ENCODE measurements at regions not wholly inside any gene's neighbourhood (a gene's known extent, or its start where the extent isn't known, plus 50 kb on each side); places are given as distances from the start of the nearest gene placed in this dataset.
"Not testable (repeated sequence)": the region's sequence is repeated elsewhere in the genome, so short reads cannot be mapped to it uniquely, and the experiment has no call there.

DNA sequence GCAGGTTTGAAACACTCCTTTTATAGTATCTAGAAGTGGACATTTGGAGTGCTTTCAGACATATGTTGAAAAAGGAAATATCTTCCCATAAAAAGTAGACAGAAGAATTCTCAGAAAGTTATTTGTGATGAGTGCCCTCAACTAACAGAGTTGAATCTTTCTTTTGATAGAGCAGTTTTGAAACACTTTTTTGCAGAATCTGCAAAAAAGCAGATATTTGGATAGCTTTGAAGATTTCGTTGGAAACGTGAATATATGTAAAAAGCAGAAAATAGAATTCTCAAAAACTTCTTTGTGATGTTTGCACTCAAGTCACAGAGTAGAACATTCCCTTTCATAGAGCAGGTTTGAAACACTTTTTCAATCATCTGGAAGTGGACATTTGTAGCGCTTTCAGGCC, 676.4 kb upstream of the ZNF337 start:
- DNase-seq (ENCODE audit: low spot score); in situ Hi-C loops (cut with HindIII; ENCODE audit: low sequenced_read_pairs): not testable (repeated sequence)

DNA sequence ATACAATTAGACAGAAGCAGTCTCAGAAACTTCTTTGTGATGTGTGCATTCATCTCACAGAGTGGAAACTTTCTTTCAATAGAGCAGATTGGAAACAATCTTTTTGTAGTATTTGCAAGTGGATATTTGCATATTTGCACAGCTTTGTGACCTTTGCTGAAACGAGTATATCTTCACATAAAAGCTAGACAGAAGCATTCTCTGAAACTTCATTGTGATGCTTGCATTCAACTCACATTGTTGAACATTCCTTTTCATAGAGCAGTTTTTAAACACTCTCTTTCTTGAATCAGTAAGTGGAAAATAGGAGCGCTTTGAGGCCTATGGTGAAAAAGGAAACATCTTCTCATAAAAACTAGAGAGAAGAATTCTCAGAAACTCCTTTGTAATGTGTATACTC, 657.9 kb upstream of the ZNF337 start:
- in situ Hi-C loops (cut with HindIII; ENCODE audit: low sequenced_read_pairs), result no loop called here
- no peak for DNase-seq (ENCODE audit: low spot score)

DNA sequence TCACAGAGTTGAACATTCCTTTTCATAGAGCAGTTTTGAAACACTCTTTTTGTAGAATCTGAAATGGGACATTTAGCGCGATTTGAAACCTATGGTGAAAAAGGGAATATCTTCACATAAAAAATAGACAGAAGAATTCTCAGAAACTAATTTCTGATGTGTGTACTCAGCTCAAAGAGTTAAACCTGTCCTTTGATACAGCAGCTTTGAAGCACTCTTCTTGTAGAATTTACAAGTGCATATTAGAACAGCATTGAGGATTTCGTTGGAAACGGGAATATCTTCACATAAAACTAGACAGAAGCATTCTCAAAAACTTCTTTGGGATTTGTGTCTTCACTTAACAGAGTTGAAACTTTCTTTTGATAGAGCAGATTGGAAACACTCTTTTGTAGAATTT, 650.7 kb upstream of the ZNF337 start:
- DNase-seq (ENCODE audit: low spot score), result no peak
- in situ Hi-C loops (cut with HindIII; ENCODE audit: low sequenced_read_pairs), result no loop called here

DNA sequence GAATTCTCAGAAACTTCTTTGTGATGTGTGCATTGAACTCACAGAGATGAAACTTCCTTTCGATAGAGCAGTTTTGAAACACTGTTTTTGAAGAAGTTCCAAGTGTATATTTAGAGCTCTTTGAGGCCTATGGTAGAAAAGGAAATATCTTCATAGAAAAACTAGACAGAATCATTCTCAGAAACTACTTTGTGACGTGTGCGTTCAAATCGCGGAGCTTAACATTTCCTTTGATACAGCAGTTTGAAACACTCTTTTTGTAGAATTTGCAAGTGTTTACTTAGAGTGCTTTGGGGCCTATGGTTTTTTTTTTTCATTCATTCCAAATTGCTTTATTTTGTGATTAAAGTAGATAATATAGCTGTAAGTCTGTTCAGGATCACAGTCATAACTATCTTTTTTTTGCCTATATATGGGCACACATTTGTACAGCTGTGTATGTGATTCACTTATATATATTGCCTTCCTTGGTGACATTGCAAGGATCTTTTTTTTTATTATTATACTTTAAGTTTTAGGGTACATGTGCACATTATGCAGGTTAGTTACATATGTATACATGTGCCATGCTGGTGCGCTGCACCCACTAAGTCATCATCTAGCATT, 643.9 kb upstream of the ZNF337 start:
- DNase-seq (ENCODE audit: low spot score); in situ Hi-C loops (cut with HindIII; ENCODE audit: low sequenced_read_pairs): not testable (repeated sequence)

DNA sequence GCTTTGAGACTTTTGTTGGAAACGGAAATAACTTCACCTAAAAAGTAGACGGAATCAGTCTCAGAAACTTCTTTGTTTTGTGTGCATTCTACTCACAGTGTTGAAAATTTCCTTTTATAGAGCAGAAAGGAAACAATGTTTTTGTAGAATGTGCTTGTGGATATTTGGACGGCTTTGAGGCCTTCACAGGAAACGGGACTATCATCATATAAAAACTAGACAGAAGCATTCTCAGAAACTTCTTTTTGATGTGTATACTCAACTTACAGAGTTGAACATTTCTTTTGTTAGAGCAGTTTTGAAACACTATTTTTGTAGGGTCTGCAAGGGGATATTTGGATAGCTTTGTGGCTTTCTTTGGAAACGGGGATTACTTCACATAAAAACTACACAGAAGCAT, 627.5 kb upstream of the ZNF337 start:
- in situ Hi-C loops (cut with HindIII; ENCODE audit: low sequenced_read_pairs), result no loop called here
- no peak for DNase-seq (ENCODE audit: low spot score)

DNA sequence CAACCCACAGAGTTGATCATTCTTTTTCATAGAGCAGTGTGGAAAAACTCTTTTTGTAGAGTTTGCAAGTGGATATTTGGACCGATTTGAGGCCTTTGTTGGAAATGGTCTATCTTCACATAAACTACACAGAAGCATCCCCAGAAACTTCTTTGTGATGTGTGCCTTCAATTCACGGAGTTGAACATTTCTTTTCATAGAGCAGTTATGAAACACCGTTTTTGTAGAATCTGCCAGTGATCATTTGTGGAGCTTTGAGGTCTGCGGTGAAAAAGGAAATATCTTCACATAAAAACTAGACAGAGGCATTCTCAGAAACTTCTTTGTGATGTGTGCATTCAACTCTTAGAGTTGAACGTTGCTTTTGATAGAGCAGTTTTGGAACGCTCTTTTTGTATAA, 618.4 kb upstream of the ZNF337 start:
- no peak for DNase-seq (ENCODE audit: low spot score)
- in situ Hi-C loops (cut with HindIII; ENCODE audit: low sequenced_read_pairs), result no loop called here

DNA sequence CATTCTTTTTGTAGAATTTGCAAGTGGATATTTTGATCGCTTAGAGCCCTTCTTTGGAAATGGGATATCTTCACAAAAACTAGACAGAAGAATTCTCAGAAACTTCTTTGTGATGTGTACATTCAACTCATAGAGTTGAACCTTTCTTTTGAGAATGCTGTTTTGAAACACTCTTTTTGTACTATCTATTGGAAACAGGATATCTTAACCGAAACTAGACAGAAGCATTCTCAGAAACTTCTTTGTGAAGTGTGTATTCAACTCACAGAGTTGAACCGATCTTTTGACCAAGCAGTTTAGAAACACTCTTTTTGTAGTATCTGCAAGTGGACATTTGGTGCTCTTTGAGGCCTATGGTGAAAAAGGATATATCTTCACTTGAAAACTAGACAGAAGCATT, 613.1 kb upstream of the ZNF337 start:
- in situ Hi-C loops (cut with HindIII; ENCODE audit: low sequenced_read_pairs); DNase-seq (ENCODE audit: low spot score): not testable (repeated sequence)

DNA sequence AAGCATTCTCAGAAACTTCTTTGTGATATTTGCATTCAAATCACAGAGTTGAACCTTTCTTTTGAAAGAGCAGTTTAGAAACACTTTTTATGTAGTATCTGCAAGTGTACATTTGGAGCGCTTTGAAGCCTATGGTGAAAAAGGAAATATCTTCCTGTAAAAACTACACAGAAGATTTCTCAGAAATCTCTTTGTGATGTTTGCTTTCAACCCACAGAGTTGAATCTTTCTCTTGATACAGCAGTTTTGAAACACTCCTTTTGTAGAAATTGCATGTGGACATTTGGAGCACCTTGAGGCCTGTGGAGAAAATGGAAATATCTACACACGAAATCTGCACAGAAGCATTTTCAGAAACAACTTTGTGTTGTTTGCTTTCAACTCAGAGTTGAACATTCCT, 612.3 kb upstream of the ZNF337 start:
- in situ Hi-C loops (cut with HindIII; ENCODE audit: low sequenced_read_pairs), result no loop called here
- DNase-seq (ENCODE audit: low spot score), result no peak

DNA sequence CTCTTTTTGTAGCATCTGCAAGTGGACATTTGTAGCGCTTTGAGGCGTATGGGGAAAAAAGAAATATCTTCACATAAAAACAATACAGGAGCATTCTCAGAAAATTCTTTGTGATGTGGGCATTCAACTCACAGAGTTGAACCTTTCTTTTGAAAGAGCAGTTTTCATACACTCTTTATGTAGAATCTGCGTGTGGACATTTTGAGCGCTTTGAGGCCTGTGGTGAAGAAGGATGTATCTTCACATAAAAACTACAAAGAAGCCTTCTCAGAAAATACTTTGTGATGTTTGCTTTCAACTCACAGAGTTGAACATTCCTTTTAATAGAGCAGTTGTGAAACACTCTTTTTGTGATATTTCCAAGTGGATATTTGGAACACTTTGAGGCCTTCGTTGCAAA, 598.4 kb upstream of the ZNF337 start:
- DNase-seq (ENCODE audit: low spot score), result no peak
- in situ Hi-C loops (cut with HindIII; ENCODE audit: low sequenced_read_pairs), result no loop called here

DNA sequence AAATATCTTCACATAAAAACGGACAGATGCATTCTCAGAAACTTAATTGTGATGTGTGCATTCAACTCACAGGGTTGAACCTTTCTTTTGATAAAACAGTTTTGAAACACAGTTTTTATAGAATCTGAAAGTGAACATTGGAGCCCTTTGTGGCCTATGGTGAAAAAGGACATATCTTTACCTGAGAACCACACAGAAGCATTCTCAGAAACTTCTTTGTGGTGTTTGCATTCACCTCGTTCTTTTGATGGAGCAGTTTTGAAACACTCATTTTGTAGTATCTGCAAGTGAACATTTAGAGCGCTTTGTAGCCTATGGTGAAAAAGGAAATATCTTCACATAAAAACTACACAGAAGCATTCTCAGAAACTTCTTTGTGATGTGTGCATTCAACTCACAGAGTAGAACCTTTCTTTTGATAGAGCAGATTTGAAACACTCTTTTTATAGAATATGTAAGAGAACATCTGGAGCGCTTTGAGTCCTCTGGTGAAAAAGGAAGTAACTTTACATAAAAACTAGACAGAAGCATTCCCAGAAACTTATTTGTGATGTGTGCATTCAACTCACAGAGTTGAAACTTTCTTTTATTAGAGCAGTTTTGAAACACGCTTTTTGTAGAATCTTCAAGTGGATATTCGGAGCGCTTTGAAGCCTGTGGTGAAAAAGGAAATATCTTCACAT, 591.9 kb upstream of the ZNF337 start:
- DNase-seq (ENCODE audit: low spot score); in situ Hi-C loops (cut with HindIII; ENCODE audit: low sequenced_read_pairs): not testable (repeated sequence)

DNA sequence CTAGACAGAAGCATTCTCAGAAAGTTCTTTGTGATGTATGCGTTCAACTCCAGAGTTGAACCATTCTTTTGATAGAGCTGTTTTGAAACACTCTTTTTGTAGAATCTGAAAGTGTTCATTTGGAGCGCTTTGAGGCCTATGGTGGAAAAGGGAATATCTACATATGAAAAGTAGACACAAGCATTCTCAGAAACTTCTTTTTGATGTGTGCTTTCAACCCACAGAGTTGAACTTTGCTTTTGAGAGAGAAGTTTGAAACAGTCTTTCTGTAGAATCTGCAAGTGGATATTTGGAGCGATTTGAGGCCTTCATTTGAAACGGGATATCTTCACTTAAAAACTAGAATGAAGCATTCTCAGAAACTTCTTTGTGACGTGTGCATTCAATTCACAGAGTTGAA, 582.6 kb upstream of the ZNF337 start:
- in situ Hi-C loops (cut with HindIII; ENCODE audit: low sequenced_read_pairs), result no loop called here
- no peak for DNase-seq (ENCODE audit: low spot score)

DNA sequence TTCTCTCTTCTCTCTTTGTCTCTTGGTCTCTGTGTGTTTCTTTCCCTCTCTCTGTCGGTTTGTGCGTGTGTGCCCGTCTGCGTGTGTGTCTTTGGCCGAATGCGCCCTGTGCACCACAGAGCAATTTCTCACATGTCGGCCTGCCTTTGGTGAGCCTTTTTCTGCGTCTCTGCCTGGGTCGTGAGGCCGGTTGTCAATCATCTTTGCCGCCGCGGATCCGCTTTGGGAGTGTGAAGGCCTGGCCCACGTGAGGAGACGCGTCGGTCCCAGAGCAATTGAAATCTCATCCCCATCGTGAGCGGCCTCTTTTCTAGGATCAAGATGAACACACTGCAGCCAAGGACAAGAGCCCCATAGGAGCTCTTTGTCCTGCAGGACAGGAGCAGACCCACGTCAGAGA, 580.7 kb upstream of the ZNF337 start:
- in situ Hi-C loops (cut with HindIII; ENCODE audit: low sequenced_read_pairs), result no loop called here
- DNase-seq (ENCODE audit: low spot score), result no peak

DNA sequence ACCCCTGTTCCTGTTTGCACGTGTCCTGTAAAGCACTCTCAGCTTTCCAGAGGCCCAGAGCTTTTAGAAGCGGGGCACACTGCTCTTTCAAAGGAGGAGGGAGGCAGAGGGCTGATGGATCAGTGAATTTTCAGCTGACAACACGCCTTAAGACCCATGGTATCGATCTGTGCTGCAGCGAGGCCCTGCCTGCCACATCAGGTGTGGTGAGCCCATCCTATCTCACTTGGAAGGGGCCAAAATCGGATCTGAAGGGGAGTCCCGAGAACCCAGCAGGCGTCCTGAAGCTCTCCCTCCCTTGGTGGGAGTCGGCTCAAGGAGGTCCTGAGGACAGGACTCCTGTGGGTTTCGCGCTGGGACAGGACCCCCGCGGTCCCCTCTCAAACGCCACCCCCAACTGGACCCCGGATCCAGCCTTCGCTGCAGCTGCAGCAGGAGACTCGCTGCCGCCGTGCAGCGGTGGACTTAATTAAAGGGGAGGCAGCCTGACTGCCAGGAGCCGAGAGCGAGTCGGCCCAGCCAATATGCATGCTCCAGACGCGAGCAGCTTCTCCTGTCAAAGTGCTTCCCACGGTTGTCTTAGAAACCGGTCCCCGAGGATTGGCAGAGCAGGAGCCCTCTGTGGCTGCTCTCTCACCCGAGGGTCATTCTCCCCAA, 580.0 kb upstream of the ZNF337 start:
- DNase-seq (ENCODE audit: low spot score), result peak; percentile 3
- in situ Hi-C loops (cut with HindIII; ENCODE audit: low sequenced_read_pairs), result no loop called here

DNA sequence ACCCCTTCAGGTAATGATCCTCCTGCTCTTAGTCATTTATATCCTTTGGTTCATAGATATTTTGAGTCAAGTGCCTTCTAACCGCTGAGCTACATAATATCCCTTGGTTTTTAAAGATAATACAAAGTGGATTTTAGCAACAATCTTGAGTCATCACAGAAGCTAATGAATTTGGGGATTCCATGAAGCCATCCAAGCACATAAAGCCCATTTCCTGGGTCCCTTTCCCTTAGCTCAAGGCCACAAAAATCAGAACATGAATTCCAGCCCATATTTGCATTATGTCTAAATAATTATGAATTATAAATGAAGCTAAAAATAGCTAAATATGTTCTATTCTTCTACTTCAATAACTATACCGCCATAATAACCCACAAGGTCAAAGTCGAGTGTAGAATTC, 572.1 kb upstream of the ZNF337 start:
- in situ Hi-C loops (cut with HindIII; ENCODE audit: low sequenced_read_pairs); DNase-seq (ENCODE audit: low spot score): not testable (repeated sequence)

DNA sequence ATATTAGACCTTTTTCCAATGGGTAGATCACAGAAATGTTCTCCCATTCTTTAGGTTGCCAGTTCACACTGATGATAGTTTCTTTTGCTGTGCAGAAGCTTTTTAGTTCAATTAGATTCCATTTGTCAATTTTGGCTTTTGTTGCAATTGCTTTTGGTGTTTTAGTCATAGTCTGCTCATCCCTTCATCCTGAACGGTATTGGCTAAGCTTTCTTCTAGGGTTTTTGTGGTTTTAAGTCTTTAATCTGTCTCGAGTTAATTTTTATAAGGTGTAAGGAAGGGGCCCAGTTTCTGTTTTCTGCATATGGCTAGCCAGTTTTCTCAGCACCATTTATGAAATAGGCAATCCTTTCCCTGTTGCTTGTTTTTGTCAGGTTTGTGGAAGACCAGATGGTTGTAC, 564.3 kb upstream of the ZNF337 start:
- in situ Hi-C loops (cut with HindIII; ENCODE audit: low sequenced_read_pairs); DNase-seq (ENCODE audit: low spot score): not testable (repeated sequence)

DNA sequence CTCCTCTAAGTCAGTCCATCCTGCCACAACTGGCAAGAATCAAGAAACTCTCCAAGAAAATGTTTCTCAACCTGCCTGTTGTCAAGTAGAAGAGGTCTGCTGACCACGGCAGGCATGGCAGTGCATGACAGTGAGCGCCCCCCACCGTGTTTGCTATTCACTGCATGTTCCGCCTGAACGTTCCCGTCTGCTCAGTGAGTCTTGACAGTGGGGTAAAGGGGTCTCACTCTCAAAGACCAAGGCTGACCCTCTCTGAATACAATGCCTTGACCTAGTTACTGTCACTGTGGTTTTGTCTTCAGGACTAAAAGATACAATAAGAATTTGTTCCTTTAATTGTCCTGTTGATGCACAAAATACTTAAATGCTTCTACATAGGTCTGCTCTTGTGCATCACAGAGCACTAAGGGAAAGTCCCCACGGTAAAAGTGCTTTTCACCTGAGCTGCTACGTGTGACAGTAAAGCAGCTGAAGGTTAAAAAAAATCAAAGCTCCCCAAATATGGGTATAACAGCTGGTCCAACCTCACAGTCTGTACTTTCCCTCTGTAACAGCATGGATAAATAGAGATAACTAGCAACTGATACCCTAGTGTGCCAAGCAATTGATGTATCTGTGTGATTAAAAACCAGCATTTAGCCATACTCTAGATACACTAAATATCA, 555.8 kb upstream of the ZNF337 start:
- in situ Hi-C loops (cut with HindIII; ENCODE audit: low sequenced_read_pairs), result not testable (repeated sequence)

DNA sequence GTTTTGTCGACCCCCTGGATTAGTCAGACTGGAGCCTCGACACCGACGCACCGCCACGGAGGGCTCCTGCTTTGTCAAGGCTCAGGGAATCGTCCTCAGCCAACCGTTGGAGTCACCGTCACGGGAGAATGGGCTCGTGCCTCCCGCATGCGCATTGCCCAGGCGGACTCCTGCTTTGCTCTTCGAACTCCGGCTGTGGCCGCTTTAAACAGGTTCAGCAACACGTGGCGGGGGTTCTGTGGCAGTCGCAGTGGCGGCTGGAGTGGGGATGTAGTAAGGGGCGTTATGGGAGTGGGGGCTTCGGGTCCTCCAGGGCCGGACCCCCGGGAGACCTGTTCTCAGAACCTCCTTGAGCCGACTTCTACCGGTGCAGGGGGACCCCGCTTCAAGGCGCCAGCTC, 554.7 kb upstream of the ZNF337 start:
- in situ Hi-C loops (cut with HindIII; ENCODE audit: low sequenced_read_pairs), result not testable (repeated sequence)

More for the DNA sequence above, 555.8 kb upstream of the ZNF337 start:
- not testable (repeated sequence) for DNase-seq (ENCODE audit: low spot score)

DNA sequence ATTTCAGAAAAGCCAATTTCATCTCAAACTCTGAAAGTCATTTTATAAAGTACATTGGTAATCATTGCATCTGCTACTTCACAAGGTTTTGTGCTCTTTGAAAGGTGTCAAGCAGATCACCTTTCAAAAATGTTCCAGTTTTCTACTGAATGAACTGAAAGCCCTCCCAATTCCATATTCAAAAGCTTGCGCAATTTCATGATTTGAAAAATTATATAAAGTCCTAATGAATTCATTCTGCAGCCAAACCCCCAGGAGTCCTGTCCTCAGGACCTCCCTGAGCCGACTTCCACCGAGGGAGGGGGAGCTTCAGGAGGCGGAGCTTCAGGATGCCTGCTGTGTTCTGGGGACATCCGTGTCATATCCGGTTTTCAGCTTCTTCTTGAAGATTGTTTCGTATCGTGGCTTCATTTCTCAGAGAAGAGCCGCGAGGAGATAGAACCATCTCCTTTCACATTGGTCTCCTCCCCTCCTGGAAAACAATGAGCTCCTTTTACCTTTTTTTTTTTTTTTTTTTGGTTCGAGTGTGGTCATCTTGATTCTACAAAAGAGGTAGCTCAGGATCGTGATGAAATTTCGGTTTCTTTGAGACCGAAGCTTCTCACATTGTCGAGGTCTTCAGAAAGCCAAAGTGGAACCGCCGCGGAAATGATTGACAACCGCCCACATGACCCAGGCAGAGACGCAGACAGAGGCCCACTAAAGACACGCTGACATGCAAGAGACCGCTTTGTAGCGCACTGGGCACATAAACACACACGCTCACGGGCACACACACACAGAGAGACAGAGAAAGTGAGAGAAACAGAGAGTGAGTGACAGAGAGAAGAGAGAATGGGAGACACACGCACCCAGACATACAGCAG, 553.8 kb upstream of the ZNF337 start:
- DNase-seq (ENCODE audit: low spot score); in situ Hi-C loops (cut with HindIII; ENCODE audit: low sequenced_read_pairs): not testable (repeated sequence)

More for the DNA sequence above, 554.7 kb upstream of the ZNF337 start:
- not testable (repeated sequence) for DNase-seq (ENCODE audit: low spot score)

DNA sequence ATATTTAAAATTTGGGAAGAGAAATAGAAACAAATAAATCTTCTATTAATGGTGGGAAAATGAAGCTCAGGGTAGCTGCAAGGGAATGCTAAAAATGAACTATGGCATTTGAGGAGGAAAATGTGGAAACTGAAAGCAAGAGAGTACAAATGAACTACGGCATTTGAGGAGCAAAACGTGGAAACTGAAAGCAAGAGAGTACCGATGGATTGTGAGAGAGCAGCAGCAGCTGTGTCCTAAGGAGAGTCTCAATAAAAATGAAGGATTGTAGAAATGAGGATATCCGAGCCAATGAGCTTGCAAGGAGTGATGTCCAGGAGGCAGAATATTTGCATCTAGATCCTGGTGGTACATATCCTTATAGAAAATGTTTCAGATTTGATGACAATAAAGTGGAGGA, 547.1 kb upstream of the ZNF337 start:
- in situ Hi-C loops (cut with HindIII; ENCODE audit: low sequenced_read_pairs), result no loop called here
- DNase-seq (ENCODE audit: low spot score), result no peak

Measured in G401 (cell line).